Fibroblast of villous mesenchyme (primary cell): ENCODE measurements at regions not wholly inside any gene's neighbourhood (a gene's known extent, or its start where the extent isn't known, plus 50 kb on each side); places are given as distances from the start of the nearest gene placed in this dataset.

Source experiments
- DNase-seq: peaks from one replicate; pipeline ENCODE4 v3.0.0-alpha.2; 2010; ENCODE audit warnings: low read depth
- H3K4me3 ChIP-seq: 2 replicates; pipeline ENCODE4 v1.5.1; 2011; ENCODE audit warnings: low read depth, mild to moderate bottlenecking, low read length
- CTCF ChIP-seq: IDR thresholded peaks from 2 replicates; pipeline ENCODE4 v1.5.1; 2012; ENCODE audit warnings: low read depth, mild to moderate bottlenecking, low read length; ENCODE audit not compliant: insufficient read depth

GRCh38 chr9:107970726-107971125 lies 481.2 kb upstream of the KLF4 start:
- no peak overlapping the region for H3K4me3 ChIP-seq
- no peak for TF ChIP-seq CTCF
- no peak for DNase-seq

- TF ChIP-seq CTCF = no peak
Observed at GRCh38 chr9:107969727-107970126, 480.2 kb upstream of the KLF4 start.

GRCh38 chr9:107969141-107969540 lies 479.6 kb upstream of the KLF4 start:
- no peak overlapping the region for H3K4me3 ChIP-seq
- DNase-seq = no peak
- no peak for TF ChIP-seq CTCF

More at GRCh38 chr9:107969727-107970126, 480.2 kb upstream of the KLF4 start:
- no peak for DNase-seq
- H3K4me3 ChIP-seq = no peak overlapping the region

- H3K4me3 ChIP-seq = no peak overlapping the region
- no peak for DNase-seq
- no peak for TF ChIP-seq CTCF
Observed at GRCh38 chr9:107963246-107963645, 473.7 kb upstream of the KLF4 start.

GRCh38 chr9:107960916-107961315 lies 471.3 kb upstream of the KLF4 start:
- H3K4me3 ChIP-seq = no peak overlapping the region
- no peak for DNase-seq
- no peak for TF ChIP-seq CTCF

- DNase-seq = no peak
- H3K4me3 ChIP-seq = no peak overlapping the region
- TF ChIP-seq CTCF = no peak
Observed at GRCh38 chr9:107954312-107954711, 464.7 kb upstream of the KLF4 start.

GRCh38 chr9:107953556-107954125 lies 464.1 kb upstream of the KLF4 start:
- no peak for DNase-seq
- no peak for TF ChIP-seq CTCF
- H3K4me3 ChIP-seq = no peak overlapping the region
